HG03097 (cell line): ENCODE measurements at regions not wholly inside any gene's neighbourhood (a gene's known extent, or its start where the extent isn't known, plus 50 kb on each side); places are given as distances from the start of the nearest gene placed in this dataset.
"Not testable (repeated sequence)": the region's sequence is repeated elsewhere in the genome, so short reads cannot be mapped to it uniquely, and the experiment has no call there.

Experiments
- ATAC-seq: cut with Tn5 transposase; IDR thresholded peaks from one replicate; pipeline ENCODE4 v1.9.1; 2021; ENCODE audit not compliant: unreplicated experiment, low FRiP score

GRCh38 chr9:86997156-86997555 is 49.9 kb upstream of the GAS1 start:
- ATAC-seq: no peak

- no peak for ATAC-seq
Observed at GRCh38 chr9:86997951-86998350, 50.6 kb upstream of the GAS1 start.

DNA sequence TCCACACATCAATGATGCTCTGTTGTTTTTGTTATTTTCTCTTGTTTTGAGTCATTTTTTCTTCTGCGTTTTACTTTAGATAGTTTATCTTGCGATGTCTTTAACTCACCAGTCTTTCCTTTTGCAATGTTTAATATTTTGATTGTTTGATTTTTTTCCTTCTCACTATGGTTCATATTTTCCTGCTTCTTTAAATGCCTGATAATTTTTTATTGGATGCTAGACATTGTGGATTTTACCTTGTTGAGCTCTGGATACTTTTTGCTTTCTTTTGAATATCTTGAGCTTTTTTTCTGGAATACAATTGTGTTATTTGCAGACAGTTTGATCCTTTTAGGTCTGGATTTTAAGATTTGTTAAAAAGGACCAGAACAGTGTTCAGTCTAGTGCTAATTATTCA is 55.2 kb upstream of the GAS1 start:
- no peak for ATAC-seq

DNA sequence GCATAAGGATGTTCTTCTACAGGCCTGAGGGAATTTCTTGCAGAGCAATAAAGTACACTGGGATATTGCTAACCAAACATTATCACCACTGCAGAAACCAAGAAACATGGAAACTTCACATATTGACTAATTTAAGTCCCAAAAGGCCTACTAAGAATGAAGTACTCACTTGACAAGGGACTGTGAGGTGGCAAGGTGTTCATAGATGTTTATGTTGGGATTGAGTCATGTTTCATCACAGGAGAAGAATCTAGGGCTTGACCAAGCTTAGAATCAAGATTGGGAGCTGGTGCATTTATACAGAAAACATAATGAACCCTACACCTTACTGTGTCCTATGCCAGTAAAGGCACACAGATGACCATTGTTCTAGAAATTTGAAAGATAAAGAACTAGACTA is 56.7 kb upstream of the GAS1 start:
- no peak for ATAC-seq

- ATAC-seq: no peak
Observed at GRCh38 chr9:87006956-87007355, 59.6 kb upstream of the GAS1 start.

GRCh38 chr9:87007711-87008366 is 60.5 kb upstream of the GAS1 start:
- no peak for ATAC-seq

- no peak for ATAC-seq
Observed at GRCh38 chr9:87008667-87009066, 61.4 kb upstream of the GAS1 start.

DNA sequence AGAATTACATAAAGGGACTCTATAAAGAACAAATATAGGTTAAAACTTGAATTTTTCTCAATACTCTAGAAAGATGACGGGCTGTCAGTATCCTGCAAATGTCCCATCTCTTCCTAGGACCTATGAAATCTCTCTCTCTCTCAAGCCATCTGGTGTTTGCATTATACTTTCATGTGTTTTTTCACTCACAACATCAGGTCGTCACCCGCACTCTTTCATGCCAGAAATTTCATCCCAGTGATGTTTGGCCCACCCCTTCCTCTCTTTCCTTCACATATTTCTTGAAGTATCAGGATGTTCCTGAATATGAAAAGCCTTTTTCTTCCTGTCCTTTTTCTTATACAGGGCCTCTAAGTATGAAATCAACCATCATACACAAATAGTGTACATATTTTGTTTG is 63.3 kb upstream of the GAS1 start:
- ATAC-seq: no peak

- ATAC-seq: no peak
Observed at GRCh38 chr9:87011551-87011950, 64.2 kb upstream of the GAS1 start.

DNA sequence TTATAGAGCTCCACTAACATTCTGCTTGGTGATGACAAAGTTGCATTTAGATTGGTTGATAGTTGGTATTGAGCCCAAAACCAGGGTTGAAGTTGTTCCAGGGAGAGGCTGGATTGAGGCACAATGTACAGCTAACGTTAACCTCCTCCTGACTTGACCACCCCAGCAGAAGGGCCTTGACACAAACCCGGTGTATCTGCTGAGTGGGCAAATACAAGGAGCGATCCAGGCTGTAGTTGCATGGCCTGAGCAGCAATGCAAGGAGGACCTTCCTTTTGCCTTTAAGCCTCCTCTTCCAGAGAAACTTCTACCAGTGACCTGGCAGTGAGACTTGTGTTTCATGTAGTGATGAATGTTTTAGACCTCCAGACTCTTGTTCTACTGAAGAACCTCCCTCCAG is 66.2 kb upstream of the GAS1 start:
- ATAC-seq: no peak

- no peak for ATAC-seq
Observed at GRCh38 chr9:87014436-87014835, 67.1 kb upstream of the GAS1 start.

DNA sequence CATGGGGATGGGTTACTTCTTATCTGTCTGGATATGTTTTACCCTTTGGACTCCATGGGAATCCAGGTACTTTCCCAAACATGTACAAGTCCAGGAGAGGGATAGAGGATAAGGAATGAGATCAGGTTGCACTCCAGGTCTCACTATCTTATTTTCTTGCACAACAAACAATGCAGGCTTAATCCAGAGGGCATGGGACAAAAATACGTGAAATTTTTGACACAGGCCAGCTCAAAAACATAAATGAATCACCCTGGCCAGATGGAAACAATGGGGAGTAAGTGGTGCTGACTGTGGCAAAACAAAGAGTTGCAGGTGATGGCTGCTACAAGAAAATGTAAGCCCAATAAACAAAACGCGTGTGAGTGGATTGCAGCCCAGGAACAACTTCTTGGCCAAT is 69.4 kb upstream of the GAS1 start:
- no peak for ATAC-seq

DNA sequence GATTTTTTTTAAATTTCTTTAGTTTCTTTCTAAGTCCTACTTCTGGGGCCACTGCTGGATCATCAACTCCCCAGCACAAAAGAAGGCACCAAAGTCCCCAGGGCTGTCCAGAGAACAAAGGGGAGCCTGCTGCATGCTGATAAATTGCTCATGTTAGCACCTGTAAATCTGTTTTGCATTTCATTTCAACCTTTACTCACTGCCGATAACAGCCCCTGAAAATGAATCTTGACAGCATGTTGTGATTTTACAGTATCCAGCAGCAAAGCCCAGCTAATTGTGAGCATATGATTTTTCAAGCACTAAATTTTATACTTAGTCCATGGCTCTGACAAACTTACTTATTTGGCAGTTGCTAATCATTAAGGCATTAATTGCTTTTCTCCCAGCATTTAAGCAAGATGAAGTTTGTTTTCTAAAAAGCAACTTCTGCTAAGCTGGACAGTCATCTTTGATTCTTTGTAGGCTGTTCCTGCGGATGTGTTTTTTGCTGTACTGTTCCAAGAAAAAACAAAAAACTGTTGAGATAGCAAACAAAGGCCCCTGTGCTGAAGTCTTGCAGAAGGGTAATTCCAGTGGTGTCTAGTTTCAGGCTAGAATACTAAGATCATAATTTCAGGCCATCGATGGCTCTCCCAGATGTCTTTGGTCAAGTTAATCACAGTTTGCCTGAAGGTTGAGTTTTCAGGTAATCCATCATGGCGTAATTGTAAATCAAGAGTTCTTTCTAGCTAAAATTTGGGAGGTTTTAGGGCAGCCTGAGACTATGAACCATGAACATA is 73.1 kb upstream of the GAS1 start:
- ATAC-seq: no peak

DNA sequence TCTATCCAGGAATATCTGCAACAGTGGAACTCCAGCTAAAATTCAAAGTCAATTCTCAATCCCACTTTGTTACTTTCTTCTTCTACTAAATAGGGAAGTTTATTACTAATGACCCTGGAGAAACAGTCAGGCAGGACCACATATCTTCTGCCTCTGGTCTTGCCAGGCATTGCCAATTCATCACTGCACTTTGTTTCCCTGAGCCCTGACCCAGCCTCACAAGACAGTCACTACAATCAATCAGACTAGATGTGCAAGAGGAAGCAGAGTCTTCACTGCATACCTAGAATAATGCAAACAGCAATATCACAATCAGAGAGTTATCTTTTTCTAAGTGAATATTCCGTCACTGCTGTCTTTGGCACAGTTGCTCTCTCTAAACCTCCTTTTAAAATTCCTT is 74.9 kb upstream of the GAS1 start:
- ATAC-seq: no peak

DNA sequence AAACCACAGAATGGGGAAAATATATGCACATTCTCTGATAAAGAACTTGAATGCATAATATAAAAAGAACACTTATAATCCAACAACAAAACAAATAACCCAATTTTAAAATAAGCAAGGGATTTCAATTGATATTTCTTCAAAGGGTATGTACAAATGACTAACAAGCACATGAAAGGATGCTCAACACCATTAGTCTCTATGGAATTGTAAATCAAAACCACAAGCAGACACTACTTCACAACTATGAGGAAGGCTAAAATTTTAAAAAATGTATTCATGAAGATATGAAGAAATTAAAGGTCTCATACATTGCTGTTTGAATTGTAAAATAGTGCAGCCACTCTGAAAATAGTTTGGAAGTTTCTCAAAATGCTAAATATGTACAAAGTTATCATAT is 78.9 kb upstream of the GAS1 start:
- ATAC-seq: no peak

GRCh38 chr9:87028836-87029235 is 81.5 kb upstream of the GAS1 start:
- not testable (repeated sequence) for ATAC-seq

DNA sequence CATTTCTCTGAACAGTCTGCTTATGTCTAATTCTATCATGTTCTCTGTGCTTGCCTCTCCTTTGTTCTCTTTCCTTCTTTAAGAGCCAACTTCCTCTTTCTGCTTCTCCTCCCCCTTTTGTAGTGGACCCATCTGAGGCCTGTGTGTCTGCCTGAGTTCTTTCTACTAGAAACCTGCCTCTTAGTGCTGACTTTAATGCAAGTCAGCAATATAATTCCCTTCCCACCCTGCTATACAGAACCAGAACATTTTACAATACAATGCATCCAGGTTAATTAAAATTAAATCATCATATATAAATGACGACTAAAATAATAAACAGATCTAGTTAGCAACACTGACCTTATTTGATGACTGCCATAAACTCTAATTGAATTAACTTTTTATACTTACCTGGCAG is 82.6 kb upstream of the GAS1 start:
- ATAC-seq: no peak

DNA sequence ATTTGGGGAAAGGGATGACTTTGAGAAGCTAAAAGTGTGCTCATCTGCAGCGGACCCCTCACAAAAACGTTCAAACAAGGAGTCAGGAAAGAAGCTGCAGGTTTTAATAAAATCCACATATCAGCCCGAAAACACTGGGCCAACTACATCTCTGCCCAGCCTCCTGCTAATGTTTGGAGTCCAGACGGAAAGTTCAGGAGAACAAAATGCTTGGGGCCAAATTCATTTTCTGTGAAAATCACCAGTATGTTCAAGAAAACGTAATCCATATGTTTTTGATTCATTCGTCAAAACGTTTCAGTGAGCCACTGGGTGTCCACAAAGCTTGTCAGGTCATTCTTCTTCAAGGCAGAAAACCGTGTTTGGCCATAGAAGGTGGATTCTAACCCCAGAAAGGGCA is 87.5 kb upstream of the GAS1 start:
- no peak for ATAC-seq

DNA sequence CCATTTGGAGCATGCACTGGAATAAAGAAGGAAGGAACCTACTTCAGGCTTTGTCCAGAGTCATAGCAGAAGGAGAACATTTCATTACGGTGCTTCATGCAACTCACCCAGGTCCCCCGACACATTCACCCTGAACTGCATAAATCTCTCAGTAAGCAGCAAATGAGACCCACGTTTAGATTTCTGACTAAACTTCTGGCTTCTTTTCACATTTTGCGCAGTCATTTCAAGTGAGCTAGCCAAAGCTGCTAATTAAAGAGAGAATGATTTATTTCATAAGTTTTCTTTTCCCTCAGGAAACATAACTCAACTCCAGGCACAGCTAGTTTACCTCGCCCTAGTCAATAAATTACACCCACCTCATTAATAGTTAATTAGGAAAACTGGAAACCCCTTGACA is 88.6 kb upstream of the GAS1 start:
- no peak for ATAC-seq

DNA sequence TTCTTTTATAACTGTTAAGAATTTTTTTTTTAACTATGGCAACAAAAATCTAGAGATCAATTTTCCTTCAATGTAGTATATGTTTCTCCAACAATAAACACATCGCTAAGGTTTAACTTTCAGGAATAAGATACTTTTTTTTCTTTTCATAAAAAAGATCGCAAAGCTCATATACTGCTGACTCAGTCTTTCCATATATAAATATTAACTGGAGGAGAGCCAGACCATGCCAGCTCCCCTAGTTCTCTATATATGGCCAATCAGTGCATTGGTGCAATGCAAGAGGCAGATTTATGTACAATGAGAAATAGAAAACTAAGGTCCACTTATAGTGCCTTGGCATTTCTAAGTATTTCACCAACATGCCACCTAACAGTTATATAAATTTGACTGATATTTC is 89.2 kb upstream of the GAS1 start:
- ATAC-seq: no peak

GRCh38 chr9:87039809-87040392 is 92.6 kb upstream of the GAS1 start:
- ATAC-seq: no peak

- no peak for ATAC-seq
Observed at GRCh38 chr9:87040410-87041009, 93.2 kb upstream of the GAS1 start.
